T-helper 2 cell treated with Interferon-gamma antibody and Interleukin-4, amounts not matched to agents 5 μg/mL and 100 μg/mL, for 36 hours (primary cell): ENCODE measurements at regions not wholly inside any gene's neighbourhood (a gene's known extent, or its start where the extent isn't known, plus 50 kb on each side); places are given as distances from the start of the nearest gene placed in this dataset.
"Not testable (repeated sequence)": the region's sequence is repeated elsewhere in the genome, so short reads cannot be mapped to it uniquely, and the experiment has no call there.

ENCODE experiments used
- DNase-seq: peaks from one replicate; pipeline ENCODE4 v3.0.0; 2021; ENCODE audit warnings: low spot score
- H3K27ac Mint-ChIP-seq: one replicate; pipeline ENCODE4 v1.8.0; 2021; ENCODE audit warnings: mild to moderate bottlenecking, mixed read lengths
- H3K27me3 Mint-ChIP-seq: one replicate; pipeline ENCODE4 v1.8.0; 2021; ENCODE audit warnings: low read depth, mixed read lengths
- H3K36me3 Mint-ChIP-seq: one replicate; pipeline ENCODE4 v1.8.0; 2021; ENCODE audit warnings: low read depth, mixed read lengths
- H3K4me1 Mint-ChIP-seq: one replicate; pipeline ENCODE4 v1.8.0; 2021; ENCODE audit warnings: low read depth, mixed read lengths
- H3K4me3 Mint-ChIP-seq: one replicate; pipeline ENCODE4 v1.8.0; 2022; ENCODE audit warnings: mild to moderate bottlenecking, moderate library complexity, mixed read lengths
- H3K9me3 Mint-ChIP-seq: one replicate; pipeline ENCODE4 v1.8.0; 2021; ENCODE audit warnings: mixed read lengths

DNA sequence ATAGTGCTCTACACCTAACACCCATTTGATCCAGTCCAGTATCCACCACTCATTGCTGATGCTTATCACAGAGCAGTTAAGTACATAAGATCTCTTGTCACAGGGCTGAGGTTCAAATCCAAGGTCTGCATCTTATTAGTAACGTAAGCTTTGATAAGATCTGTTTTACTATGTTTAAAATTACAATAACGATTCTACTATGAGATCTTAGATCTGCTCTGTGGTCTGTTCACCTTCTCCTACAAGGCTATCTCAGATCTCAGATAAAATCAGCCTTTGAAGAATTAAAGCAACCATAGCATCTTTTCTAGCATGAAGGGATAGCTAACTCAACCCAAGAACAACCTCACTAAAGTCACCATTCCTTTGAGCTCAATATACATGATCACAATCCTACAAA is 431.0 kb upstream of the RORB start:
- Mint-ChIP-seq H3K36me3 (no peaks in the 10 kb centered on the region), H3K27ac (no peak overlapping the region), H3K27me3 (no peaks in the 10 kb centered on the region), H3K4me1 (peaks cover 10% of the 10 kb centered on the region), H3K4me3 (no peak overlapping the region), H3K9me3 (peaks cover 15% of the 10 kb centered on the region)
- no peak for DNase-seq

DNA sequence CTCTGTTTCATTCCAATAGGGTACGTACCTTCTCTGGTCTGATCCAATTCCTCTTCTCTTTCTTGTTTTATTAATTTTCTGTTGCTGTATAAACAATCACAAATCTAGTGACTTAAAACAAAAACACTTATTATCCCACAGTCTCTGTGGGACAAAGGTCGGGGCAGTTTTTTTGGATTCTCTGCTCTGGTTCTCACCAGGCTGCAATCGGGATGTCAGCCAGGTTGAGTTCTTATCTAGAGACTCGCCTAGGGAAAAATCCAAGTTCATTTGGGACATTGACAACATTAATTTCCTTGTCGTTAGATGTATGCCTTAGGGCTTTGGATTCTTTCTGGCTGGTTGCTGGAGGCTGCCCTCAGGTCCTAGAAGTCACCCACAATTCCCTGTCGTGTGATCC is 430.5 kb upstream of the RORB start:
- H3K4me1 Mint-ChIP-seq: peaks cover 10% of the 10 kb centered on the region
- DNase-seq: no peak
- H3K27ac Mint-ChIP-seq: no peak overlapping the region
- H3K27me3 Mint-ChIP-seq: no peaks in the 10 kb centered on the region
- H3K4me3 Mint-ChIP-seq: no peak overlapping the region
- H3K36me3 Mint-ChIP-seq: no peaks in the 10 kb centered on the region
- H3K9me3 Mint-ChIP-seq: peaks cover 17% of the 10 kb centered on the region

DNA sequence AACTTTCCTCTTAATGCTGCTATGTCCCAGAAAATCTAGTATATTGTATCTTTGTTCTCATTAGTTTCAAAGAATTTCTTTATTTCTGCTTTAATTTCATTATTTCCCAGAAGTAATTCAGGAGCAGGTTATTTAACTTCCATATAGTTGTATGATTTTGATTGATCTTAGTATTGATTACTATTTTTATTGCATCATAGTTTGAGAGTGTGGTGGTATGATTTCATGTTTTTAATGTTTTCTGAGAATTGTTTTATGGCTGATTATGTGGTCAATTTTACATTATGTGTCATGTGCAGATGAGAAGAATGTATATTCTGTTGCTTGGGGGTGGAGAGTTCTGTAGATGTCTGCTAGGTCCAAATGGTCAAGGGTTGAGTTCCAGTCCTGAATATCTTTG is 425.6 kb upstream of the RORB start:
- Mint-ChIP-seq H3K9me3 (peaks cover 25% of the 10 kb centered on the region), H3K36me3 (no peaks in the 10 kb centered on the region), H3K27ac (no peak overlapping the region), H3K4me3 (no peak overlapping the region), H3K4me1 (peaks cover 3% of the 10 kb centered on the region), H3K27me3 (no peaks in the 10 kb centered on the region)
- no peak for DNase-seq

DNA sequence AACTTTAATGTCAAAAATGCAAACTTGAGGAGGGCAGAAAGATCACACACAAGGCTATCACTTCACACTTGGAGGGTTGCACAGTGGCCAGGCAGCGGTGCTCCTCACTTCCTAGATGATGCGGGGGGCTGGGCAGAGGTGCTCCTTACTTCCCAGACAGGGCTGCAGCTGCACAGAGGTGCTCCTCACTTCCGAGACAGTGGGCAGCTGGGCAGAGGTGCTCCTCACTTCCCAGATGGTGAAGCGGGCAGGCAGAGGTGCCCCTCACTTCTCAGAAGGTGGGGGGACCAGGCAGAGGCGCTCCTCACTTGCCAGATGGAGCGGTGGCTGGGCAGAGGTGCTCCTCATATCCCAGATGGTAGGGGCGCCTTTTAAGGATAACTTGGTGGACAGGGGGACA is 423.2 kb upstream of the RORB start:
- no peak overlapping the region for H3K27ac Mint-ChIP-seq
- no peaks in the 10 kb centered on the region for H3K4me1 Mint-ChIP-seq
- no peaks in the 10 kb centered on the region for H3K36me3 Mint-ChIP-seq
- H3K9me3 Mint-ChIP-seq: peaks cover 35% of the 10 kb centered on the region
- no peaks in the 10 kb centered on the region for H3K27me3 Mint-ChIP-seq
- DNase-seq: no peak
- no peak overlapping the region for H3K4me3 Mint-ChIP-seq

DNA sequence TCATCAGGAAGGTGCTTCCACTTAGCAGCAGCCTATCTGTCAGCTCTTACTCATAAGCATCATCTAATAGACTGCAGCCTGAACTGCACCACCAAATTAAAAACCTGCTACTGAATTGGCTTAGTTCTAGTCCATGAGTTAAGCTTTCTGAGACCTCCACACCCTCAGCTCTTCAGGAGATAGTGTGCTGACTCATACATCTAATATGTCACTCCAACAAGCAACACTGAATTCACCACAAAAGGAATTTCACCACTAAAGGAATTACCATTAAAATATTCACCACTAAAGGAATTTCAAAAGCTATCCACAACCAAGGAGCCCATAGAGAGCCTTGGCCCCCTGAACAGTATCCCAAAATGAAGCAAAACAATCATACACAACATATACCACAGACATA is 418.5 kb upstream of the RORB start:
- H3K27me3 Mint-ChIP-seq: no peaks in the 10 kb centered on the region
- peaks cover 17% of the 10 kb centered on the region for H3K9me3 Mint-ChIP-seq
- H3K4me3 Mint-ChIP-seq: no peak overlapping the region
- no peaks in the 10 kb centered on the region for H3K36me3 Mint-ChIP-seq
- no peaks in the 10 kb centered on the region for H3K4me1 Mint-ChIP-seq
- H3K27ac Mint-ChIP-seq: no peak overlapping the region
- DNase-seq: no peak

DNA sequence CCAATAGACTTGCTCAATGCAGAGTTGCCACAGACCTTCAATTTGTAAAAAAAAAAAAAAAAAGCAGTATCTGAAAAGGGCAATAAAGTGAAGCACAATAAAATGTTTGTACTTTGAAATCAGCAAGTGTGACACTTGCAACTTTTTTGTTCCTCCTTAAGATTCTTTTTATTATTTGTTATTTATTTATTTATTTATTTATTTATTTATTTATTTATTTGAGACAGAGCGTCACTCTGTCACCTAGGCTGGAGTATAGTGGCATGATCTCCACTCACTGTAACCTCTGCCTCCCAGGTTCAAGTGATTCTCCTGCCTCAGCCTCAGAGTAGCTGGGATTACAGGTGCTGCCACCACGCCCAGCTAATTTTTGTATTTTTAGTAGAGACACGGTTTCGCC is 416.5 kb upstream of the RORB start:
- peaks cover 16% of the 10 kb centered on the region for H3K9me3 Mint-ChIP-seq
- not testable (repeated sequence) for H3K4me3 Mint-ChIP-seq, H3K36me3 Mint-ChIP-seq, DNase-seq, H3K27ac Mint-ChIP-seq, H3K27me3 Mint-ChIP-seq, H3K4me1 Mint-ChIP-seq

DNA sequence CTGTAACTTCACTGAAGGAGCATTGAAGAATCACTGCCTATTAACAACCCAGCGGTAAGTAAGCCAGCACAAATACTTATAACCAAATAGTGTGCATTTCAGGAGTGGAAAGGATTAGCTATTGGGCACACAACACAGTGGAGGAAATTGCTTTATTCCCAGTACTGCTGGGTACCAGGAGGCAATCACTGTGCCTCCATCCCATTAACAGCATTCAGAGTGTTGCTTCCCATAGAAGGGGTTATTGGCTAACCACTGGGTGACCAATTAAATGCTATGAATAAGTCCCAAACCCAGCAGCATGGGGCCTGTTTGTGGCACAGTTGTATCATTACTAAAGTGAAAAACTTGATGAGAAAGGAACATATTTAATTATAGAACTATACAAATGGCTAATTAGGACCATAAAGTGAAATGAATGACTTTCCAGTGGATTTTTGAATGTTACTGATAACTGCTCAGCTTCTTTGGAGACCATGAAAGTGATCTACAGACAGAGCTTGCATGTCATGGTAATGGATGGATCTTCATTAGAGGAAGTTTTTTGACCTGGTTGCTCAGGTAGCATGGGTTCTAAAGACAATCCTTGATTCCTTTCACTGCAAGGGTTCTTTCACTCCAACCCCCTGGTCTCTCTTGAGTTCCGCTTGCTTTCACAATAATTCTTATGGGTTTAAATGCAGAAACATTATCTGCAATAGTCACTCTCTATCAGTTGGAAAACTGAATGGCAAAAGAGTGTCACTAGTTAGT is 413.3 kb upstream of the RORB start:
- Mint-ChIP-seq H3K27me3 (no peaks in the 10 kb centered on the region), H3K9me3 (peaks cover 6% of the 10 kb centered on the region)

DNA sequence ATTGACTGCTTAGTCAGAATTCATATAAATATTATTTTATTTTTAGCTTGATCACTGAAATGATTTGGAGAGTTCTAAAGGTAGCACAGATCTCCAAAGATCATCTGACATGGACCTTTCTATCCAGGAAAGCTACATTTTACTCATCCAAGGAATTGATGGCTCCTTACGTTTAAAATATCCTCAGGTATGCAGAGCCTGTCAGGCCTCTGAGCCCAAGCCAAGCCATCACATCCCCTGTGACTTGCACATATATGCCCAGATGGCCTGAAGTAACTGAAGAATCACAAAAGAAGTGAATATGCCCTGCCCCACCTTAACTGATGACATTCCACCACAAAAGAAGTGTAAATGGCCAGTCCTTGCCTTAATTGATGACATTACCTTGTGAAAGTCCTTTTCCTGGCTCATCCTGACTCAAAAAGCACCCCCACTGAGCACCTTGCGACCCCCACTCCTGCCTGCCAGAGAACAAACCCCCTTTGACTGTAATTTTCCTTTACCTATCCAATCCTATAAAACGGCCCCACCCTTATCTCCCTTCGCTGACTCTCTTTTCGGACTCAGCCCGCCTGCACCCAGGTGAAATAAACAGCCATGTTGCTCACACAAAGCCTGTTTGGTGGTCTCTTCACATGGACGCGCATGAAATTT is 411.6 kb upstream of the RORB start:
- H3K27me3 Mint-ChIP-seq, H3K36me3 Mint-ChIP-seq, H3K27ac Mint-ChIP-seq, H3K9me3 Mint-ChIP-seq, H3K4me3 Mint-ChIP-seq, DNase-seq, H3K4me1 Mint-ChIP-seq: not testable (repeated sequence)

More for the DNA sequence above, 413.3 kb upstream of the RORB start:
- H3K27ac Mint-ChIP-seq: no peak overlapping the region
- no peak overlapping the region for H3K4me3 Mint-ChIP-seq
- DNase-seq: no peak
- H3K4me1 Mint-ChIP-seq: no peaks in the 10 kb centered on the region
- no peaks in the 10 kb centered on the region for H3K36me3 Mint-ChIP-seq

DNA sequence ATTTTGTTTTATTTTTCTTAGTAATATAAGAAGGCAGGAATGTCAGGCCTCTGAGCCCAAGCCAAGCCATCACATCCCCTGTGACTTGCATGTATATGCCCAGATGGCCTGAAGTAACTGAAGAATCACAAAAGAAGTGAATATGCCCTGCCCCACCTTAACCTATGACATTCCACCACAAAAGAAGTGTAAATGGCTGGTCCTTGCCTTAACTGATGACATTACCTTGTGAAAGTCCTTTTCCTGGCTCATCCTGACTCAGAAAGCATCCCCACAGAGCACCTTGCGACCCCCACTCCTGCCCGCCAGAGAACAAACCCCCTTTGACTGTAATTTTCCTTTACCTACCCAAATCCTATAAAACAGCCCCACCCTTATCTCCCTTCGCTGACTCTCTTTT is 406.2 kb upstream of the RORB start:
- H3K4me3 Mint-ChIP-seq, H3K4me1 Mint-ChIP-seq, H3K27me3 Mint-ChIP-seq, DNase-seq, H3K27ac Mint-ChIP-seq, H3K9me3 Mint-ChIP-seq, H3K36me3 Mint-ChIP-seq: not testable (repeated sequence)

DNA sequence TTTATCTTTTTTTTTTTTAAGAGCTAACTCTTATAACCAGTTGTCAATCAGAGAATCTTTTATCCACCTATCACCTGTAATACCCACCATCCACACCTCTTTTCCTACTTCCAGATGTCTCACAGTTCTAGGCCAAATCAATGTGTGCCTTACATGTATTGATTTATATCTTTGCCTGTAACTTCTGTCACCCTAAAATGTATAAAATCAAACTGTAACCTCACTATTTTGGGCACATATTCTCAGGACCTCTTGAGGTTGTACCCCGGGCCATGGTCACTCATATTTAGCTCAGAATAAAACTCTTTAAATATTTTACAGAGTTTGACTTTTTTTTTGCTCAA is 404.7 kb upstream of the RORB start:
- H3K27ac Mint-ChIP-seq: no peak overlapping the region
- H3K36me3 Mint-ChIP-seq: no peaks in the 10 kb centered on the region
- no peaks in the 10 kb centered on the region for H3K27me3 Mint-ChIP-seq
- H3K4me3 Mint-ChIP-seq: no peak overlapping the region
- H3K9me3 Mint-ChIP-seq: peaks cover 4% of the 10 kb centered on the region
- peaks cover 1% of the 10 kb centered on the region for H3K4me1 Mint-ChIP-seq
- DNase-seq: no peak

DNA sequence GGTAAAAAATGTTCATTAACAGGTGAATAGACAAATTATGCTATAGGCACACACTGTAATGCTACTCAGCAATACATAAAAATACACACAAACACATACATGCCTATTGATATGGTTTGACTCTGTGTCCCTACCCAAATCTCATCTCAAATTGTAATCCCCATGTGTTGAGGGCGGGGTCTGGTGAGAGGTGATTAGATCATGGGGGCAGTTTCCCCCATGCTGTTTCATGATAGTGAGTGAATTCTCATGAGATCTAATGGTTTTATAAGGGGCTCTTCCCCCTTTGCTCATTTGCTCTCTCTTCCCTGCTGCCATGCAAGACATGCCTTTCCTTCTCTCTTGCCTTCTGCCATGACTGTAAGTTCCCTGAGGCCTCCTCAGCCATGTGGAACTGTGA is 403.1 kb upstream of the RORB start:
- H3K27ac Mint-ChIP-seq, H3K9me3 Mint-ChIP-seq, DNase-seq, H3K4me3 Mint-ChIP-seq, H3K36me3 Mint-ChIP-seq, H3K27me3 Mint-ChIP-seq, H3K4me1 Mint-ChIP-seq: not testable (repeated sequence)

DNA sequence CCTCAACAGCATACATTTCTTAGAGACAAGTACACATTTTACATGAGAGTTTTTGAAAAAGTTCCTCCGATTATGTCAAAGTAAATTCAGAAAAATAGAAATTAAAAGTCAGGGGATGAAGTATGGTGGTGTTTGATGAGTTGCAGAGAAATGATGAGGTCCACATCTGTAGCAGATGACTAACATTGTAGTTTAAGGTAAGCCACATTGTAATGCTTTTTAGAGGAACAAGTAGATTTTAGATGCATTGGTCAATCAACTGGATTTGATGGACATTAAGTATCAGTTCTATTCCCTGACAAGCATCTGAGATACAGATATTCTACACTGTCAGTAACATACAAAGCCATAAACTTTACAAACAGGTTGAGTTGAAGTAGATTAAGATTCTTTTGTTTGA is 402.4 kb upstream of the RORB start:
- no peak overlapping the region for H3K4me3 Mint-ChIP-seq
- H3K9me3 Mint-ChIP-seq: peaks cover 4% of the 10 kb centered on the region
- H3K27ac Mint-ChIP-seq: no peak overlapping the region
- no peaks in the 10 kb centered on the region for H3K27me3 Mint-ChIP-seq
- H3K36me3 Mint-ChIP-seq: no peaks in the 10 kb centered on the region
- H3K4me1 Mint-ChIP-seq: peaks cover 1% of the 10 kb centered on the region
- no peak for DNase-seq

DNA sequence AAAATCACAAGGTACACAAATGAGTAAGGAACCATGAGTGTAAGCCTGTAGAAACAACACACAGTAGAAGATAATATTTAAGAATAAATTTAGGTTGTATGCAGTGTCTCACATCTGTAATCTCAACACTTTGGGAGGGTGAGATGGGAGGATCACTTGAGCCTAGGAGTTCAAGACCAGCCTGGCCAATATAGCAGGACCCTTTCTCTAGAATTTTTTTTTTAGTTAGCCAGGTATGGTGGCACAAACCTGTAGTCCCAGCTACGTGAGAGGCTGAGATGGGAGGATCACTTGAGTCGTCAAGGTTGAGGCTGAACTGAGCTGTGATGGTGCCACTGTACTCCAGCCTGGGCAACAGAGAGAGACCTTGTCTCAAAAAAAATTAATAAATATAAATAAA is 401.2 kb upstream of the RORB start:
- Mint-ChIP-seq H3K36me3 (no peaks in the 10 kb centered on the region), H3K27me3 (no peaks in the 10 kb centered on the region), H3K27ac (no peak overlapping the region), H3K4me1 (peaks cover 1% of the 10 kb centered on the region), H3K4me3 (no peak overlapping the region), H3K9me3 (no peaks in the 10 kb centered on the region)
- no peak for DNase-seq

DNA sequence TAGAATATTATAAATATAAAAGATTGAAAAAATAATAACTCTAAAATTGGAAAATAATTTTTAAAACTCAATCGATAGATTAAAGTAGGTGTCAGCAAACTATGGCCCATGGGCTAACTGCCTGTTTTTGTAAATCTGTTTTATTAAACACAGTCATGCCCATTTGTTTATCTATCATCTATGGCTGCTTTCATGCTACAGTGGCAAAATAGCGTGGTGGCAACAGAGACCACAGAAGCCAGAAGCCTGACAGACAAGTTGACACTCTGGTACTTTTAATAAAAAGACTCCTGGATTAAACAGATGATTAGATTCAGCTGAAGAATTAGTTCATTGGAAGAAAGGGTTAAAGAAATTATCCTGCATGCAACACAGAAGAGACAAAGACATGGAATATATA is 400.7 kb upstream of the RORB start:
- H3K27ac Mint-ChIP-seq: no peak overlapping the region
- H3K36me3 Mint-ChIP-seq: no peaks in the 10 kb centered on the region
- H3K9me3 Mint-ChIP-seq: no peaks in the 10 kb centered on the region
- no peak overlapping the region for H3K4me3 Mint-ChIP-seq
- peaks cover 1% of the 10 kb centered on the region for H3K4me1 Mint-ChIP-seq
- H3K27me3 Mint-ChIP-seq: no peaks in the 10 kb centered on the region
- no peak for DNase-seq

DNA sequence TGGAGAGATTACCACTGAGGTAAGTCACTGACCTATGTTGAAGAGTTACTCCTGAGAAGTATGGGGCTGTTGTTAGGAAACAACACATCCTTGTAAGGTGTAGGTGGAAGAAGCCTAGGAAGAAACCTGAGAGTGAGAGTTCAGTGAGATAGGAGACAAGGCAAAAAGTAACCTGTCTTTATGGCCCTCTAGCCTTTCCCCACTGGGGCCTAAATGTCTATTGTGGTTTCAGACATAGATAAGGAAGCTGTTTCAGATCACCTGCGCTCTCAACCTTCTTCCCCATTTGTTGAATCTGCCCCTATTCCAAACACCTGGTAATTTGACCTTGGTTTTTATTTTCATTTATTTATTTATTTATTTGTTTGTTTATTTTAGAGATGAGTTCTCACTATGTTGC is 397.1 kb upstream of the RORB start:
- Mint-ChIP-seq H3K27ac (no peak overlapping the region), H3K4me1 (peaks cover 1% of the 10 kb centered on the region), H3K4me3 (no peak overlapping the region), H3K27me3 (no peaks in the 10 kb centered on the region), H3K36me3 (no peaks in the 10 kb centered on the region), H3K9me3 (peaks cover 14% of the 10 kb centered on the region)
- no peak for DNase-seq
